GM08714 (cell line): ENCODE measurements at regions not wholly inside any gene's neighbourhood (a gene's known extent, or its start where the extent isn't known, plus 50 kb on each side); places are given as distances from the start of the nearest gene placed in this dataset.
"Not testable (repeated sequence)": the region's sequence is repeated elsewhere in the genome, so short reads cannot be mapped to it uniquely, and the experiment has no call there.

ENCODE experiments used
- H3K4me3 ChIP-seq: fragments of 200-500 bp; sonication (Bioruptor generic); 2 replicates; pipeline ENCODE4 v1.5.1; 2014; ENCODE audit warnings: mild to moderate bottlenecking, low read length, inconsistent platforms
- ZNF274 ChIP-seq: IDR thresholded peaks from 2 replicates; pipeline ENCODE4 v1.6.1; 2012; ENCODE audit warnings: mild to moderate bottlenecking, low read depth, low read length

GRCh38 chr5:86152988-86153560 is 464.7 kb upstream of the COX7C start:
- no peak for TF ChIP-seq ZNF274
- no peak overlapping the region for H3K4me3 ChIP-seq

GRCh38 chr5:86155796-86156195 is 461.9 kb upstream of the COX7C start:
- no peak overlapping the region for H3K4me3 ChIP-seq
- TF ChIP-seq ZNF274: no peak

DNA sequence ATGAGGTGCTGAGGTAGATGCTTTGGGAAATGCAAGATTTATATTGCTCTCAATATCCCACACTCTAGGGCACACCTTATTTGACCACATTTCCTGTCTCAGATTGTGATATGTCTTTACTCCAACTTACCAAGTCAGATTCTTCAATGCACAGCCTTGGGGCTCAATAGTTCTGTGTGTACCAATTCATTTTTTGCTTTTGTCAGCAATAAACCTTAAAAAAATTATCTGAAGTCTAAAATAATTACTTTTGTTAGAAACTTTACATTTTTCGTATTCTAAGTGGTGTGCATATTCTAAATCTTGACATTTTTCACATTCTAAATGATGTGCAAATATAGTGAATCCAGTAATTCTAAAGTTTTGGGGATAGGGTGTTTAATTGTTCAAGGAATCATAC is 447.5 kb upstream of the COX7C start:
- TF ChIP-seq ZNF274: no peak
- no peak overlapping the region for H3K4me3 ChIP-seq

DNA sequence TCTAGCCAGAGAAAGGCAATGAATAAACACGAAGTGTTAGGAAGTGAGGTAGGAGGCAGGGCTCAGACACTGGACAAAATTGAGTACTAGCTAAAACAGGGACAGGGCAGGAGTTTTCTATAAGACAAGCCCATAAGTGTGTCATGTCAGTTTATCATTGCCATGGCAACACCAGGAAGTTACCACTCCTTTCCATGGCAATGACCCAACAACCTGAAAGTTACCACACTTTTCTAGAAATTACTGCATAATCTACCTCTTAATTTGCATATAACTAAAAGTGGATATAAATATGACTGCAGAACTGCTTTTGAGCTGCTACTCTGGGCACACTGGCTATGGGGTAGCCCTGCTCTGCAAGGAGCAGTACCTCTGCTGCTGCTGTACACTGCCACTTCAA is 442.5 kb upstream of the COX7C start:
- TF ChIP-seq ZNF274: no peak
- no peak overlapping the region for H3K4me3 ChIP-seq

DNA sequence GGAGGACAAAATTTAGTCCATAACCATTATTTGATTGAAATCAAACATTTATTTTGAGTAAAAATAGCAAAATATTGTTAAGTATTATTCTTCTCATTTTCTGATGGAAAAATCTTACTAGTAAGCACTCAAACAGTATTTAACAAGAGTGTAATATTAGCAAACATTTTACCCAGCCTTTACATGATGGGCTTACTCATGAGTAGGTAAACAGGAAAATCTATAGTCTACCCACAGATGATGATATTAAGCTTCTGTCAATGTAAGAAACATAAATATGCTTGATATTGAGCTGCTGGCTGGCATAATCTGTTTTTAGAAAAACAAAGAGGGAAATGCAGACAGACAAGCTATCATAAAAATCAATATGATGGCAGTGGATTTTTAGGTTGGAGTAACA is 418.5 kb upstream of the COX7C start:
- no peak overlapping the region for H3K4me3 ChIP-seq
- TF ChIP-seq ZNF274: no peak

DNA sequence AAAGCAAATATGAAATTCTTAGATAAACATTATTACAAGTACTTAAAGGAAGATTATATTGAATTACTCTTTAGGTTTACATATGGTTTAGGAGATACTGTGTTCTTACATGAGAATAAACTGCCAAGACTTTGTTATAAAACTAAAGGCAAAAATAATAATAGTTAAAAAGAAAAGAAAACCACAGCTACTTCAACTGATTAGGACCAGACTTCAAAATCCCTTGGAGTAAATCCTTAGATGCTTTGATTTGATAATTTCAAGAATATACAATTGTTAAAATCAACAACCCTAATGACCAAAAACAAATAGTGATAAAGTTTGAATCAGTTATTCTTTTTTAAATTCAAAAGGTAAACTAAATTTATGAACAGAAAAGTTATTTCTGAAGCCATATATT is 389.6 kb upstream of the COX7C start:
- H3K4me3 ChIP-seq: no peak overlapping the region
- TF ChIP-seq ZNF274: no peak

DNA sequence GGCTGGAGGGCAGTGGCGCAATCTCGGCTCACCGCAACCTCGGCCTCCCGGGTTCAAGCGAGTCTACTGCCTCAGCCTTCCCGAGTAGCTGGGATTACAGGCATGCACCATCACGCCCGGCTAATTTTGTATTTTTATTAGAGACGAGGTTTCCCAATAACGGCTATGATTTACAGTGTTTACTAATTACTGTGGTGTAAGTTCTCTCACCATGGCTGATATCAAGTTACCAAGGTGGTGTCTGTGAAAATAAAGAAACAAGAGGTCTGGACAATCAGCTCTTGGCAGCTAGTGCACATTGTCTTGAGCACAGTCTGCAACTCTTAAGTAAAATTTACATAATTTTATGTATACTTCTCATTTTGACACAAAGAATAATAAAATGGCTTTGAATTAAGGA is 385.5 kb upstream of the COX7C start:
- TF ChIP-seq ZNF274: no peak
- H3K4me3 ChIP-seq: no peak overlapping the region

DNA sequence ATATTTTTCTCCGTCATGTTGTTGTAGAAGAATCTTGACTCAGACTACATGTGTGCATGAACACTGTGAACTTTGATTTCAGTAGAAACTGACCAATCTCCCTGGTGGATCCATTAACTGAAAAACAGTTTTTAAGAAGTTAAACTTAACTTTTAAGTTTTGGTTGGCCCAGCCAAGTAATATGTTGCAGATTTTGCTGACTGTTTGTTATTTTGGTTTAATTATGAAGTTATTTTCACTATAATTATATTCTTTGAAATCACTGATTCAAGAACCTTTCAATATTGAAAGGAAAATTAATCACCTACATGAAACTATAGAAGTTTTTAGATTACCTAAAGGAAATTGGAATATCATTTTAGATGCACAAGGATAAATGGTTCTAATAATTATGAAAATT is 373.6 kb upstream of the COX7C start:
- TF ChIP-seq ZNF274: no peak
- no peak overlapping the region for H3K4me3 ChIP-seq

DNA sequence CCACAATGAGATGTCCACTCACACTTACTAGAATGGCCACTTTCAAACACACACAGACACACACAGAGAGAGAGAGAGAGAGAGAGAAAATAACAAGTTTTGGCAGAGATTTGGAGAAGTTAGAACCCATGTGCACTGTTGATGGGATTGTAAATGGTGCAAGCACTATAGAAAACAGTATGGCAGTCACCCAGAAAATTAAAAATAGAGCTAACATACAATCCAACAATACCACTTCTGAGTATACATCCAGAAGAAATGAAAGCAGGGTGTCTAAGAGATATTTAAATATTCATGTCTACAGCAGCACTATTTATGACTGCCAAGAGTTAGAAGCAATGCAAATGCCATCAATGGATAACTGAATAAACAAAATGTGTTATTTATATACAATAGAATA is 359.9 kb upstream of the COX7C start:
- H3K4me3 ChIP-seq: no peak overlapping the region
- TF ChIP-seq ZNF274: no peak

DNA sequence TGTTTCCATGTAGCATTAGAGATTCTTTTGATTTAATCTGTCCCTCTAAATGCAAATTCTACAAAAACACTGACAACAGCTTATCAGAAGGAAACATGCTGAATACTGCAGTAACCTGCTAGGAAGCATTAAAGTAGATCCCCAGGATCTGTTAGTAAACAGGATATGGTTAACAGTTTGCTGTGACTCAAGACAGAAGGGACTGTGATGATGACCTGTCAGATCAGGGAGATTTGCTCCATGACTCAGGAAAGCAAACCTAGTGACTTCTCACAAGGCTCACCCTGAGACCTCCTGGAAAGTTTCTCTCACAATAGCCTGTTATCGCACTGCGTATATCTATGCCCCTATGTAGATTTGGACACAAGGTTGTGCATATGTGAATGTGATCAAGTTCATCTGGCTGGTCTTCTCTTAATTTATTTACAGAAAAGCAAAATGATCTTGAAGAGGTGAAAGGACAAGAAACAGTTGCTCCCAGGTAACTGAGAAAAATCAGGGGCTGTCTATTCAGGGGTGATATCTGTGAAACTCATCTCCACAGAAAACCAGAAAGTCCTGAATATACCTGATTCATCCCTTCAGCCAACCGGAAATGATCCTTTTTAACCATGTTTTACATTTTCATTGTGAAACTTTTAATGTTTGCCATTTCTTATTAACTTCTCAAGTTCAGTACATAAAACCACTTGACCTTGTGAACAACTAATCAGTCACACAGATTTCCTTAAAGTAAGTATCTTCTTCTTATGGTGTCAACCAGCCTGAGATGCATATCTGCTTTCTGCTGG is 333.1 kb upstream of the COX7C start:
- H3K4me3 ChIP-seq: not testable (repeated sequence)

DNA sequence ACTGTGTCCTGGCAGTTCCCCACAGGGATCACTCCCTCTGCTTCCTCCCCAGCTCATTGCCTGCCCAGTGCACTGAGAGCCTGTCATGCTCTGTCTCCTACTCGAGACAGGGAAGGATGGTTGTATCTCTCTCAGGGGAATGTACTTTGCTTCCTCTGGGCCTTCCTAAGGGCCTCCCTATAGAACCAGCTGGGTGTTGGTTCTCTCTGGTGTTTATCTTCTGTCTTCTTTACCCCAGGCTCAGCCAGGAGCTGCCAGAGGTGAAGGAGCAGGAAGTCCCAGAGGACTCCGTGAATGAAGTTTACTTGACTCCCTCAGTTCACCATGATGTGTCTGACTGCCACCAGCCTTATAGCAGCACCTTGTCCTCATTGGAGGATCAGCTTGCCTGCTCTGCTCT is 330.3 kb upstream of the COX7C start:
- H3K4me3 ChIP-seq: not testable (repeated sequence)

GRCh38 chr5:86289786-86290185 is 328.0 kb upstream of the COX7C start:
- H3K4me3 ChIP-seq: not testable (repeated sequence)

DNA sequence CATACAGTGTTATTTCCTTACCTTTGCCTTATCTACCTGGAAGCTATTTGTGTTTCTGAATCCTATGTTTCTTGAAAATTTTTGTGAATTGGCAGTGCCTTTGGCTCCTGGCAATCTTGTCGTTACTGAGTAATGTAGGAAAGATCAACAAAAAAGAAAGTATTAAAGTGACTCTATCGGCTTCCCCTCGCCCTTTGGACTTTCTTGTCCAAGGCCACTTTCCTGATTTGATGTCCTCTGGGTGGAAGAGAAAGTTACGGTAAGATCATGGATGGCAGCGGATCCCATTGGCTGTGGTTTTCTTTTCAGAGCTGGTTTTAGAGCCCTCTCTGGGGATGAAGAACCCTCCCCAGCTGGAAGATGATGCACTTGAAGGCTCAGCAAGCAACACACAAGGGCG is 324.9 kb upstream of the COX7C start:
- not testable (repeated sequence) for H3K4me3 ChIP-seq

GRCh38 chr5:86302643-86303042 is 315.1 kb upstream of the COX7C start:
- H3K4me3 ChIP-seq: not testable (repeated sequence)

GRCh38 chr5:86305050-86305449 is 312.7 kb upstream of the COX7C start:
- H3K4me3 ChIP-seq: not testable (repeated sequence)

- TF ChIP-seq ZNF274: no peak
- H3K4me3 ChIP-seq: no peak overlapping the region
Observed at GRCh38 chr5:86314951-86315350, 302.8 kb upstream of the COX7C start.
